ENCODE measurements at regions not wholly inside any gene's neighbourhood (a gene's known extent, or its start where the extent isn't known, plus 50 kb on each side); places are given as distances from the start of the nearest gene placed in this dataset.

GRCh38 chr3:72664184-72664975 lies 183.9 kb downstream of the SHQ1 start (continued):
- TF ChIP-seq RAD21 (IDR thresholded peaks at IDR 0.05 in 1 of 2, conservative IDR thresholded peaks at IDR 0.05 in 1 of 2; ENCODE audit: low read depth in 2 of 2, low read length in 2 of 2), result no peak

All from H1 (cell line).